Non-pigmented ciliary epithelial cell (primary cell): ENCODE measurements at regions not wholly inside any gene's neighbourhood (a gene's known extent, or its start where the extent isn't known, plus 50 kb on each side); places are given as distances from the start of the nearest gene placed in this dataset.

Experiments
- DNase-seq: peaks from one replicate; pipeline ENCODE4 v3.0.0-alpha.2; 2010; ENCODE audit warnings: low read depth

GRCh38 chr3:94862703-94863102 is 799.8 kb downstream of the NSUN3 start:
- DNase-seq: peak; percentile 9

GRCh38 chr3:94869059-94869547 is 806.2 kb downstream of the NSUN3 start:
- no peak for DNase-seq

GRCh38 chr3:94873751-94874150 is 810.9 kb downstream of the NSUN3 start:
- no peak for DNase-seq

- no peak for DNase-seq
These were observed 812.3 kb downstream of the NSUN3 start for GRCh38 chr3:94875149-94875548.

- peak; percentile 19 for DNase-seq
These were observed 824.2 kb downstream of the NSUN3 start for GRCh38 chr3:94887065-94887464.

GRCh38 chr3:94896994-94897393 is 834.1 kb downstream of the NSUN3 start:
- DNase-seq: no peak

- no peak for DNase-seq
These were observed 841.4 kb downstream of the NSUN3 start for GRCh38 chr3:94904156-94904674.

- no peak for DNase-seq
These were observed 846.9 kb downstream of the NSUN3 start for GRCh38 chr3:94909726-94910125.

- DNase-seq: peak; percentile 35
These were observed 849.8 kb downstream of the NSUN3 start for GRCh38 chr3:94912656-94913055.

GRCh38 chr3:94927175-94927574 is 864.3 kb downstream of the NSUN3 start:
- no peak for DNase-seq

- DNase-seq: peak; percentile 87
These were observed 866.1 kb downstream of the NSUN3 start for GRCh38 chr3:94928921-94929320.

- DNase-seq: no peak
These were observed 873.1 kb downstream of the NSUN3 start for GRCh38 chr3:94935738-94936580.

GRCh38 chr3:94937980-94938379 is 875.1 kb downstream of the NSUN3 start:
- no peak for DNase-seq

GRCh38 chr3:94946683-94947082 is 883.8 kb downstream of the NSUN3 start:
- DNase-seq: no peak

GRCh38 chr3:94961423-94962100 is 898.7 kb downstream of the NSUN3 start:
- no peak for DNase-seq

GRCh38 chr3:94965867-94966475 is 903.1 kb downstream of the NSUN3 start:
- DNase-seq: no peak

GRCh38 chr3:94967196-94967595 is 904.3 kb downstream of the NSUN3 start:
- peak; percentile 6 for DNase-seq

- no peak for DNase-seq
These were observed 905.7 kb downstream of the NSUN3 start for GRCh38 chr3:94968519-94968918.

GRCh38 chr3:94972066-94972465 is 909.2 kb downstream of the NSUN3 start:
- no peak for DNase-seq

- DNase-seq: no peak
These were observed 915.2 kb downstream of the NSUN3 start for GRCh38 chr3:94978084-94978483.

GRCh38 chr3:94985778-94986177 is 922.9 kb downstream of the NSUN3 start:
- DNase-seq: no peak

GRCh38 chr3:94990952-94991705 is 928.3 kb downstream of the NSUN3 start:
- no peak for DNase-seq
